ENCODE measurements at regions not wholly inside any gene's neighbourhood (a gene's known extent, or its start where the extent isn't known, plus 50 kb on each side); places are given as distances from the start of the nearest gene placed in this dataset.

DNA sequence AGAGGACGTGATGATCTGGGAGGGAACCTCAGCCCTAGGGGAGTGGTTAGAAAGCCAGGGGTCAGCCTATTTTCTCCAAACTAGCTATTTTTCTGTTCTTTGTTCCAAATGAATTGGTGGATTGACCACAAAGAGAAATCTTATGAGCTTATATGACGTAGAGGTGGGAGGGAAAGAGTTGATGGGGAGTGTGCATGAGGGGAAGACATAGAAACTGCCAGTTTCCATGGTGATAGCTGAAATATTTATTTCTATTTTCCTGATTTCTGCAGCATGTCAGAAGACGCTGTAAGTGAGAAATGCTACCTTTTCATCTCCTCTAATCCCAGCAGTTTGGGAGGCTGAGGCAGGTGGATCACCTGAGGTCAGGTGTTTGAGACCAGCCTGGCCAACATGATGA is 51.4 kb upstream of the CISTR start:
- no peak for DNase-seq

DNA sequence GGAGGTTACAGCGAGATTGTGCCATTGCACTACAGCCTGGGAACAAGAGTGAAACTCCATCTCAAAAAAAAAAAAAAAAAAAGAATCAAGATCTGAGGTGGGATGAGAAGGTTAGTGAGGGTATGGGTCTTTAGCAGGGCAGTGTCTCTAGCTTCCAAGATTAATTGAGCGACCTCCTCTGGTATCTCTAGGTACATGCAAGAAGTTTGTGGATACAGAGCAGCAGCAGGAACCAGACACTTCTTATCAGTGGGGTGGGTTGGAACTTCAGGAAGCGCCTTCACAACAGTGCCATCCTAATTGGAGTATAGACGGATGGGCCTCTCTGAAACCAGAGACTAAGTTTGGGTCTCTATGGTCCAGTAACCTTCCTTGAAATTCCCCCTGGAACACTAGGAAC is 51.9 kb upstream of the CISTR start:
- no peak for DNase-seq

DNA sequence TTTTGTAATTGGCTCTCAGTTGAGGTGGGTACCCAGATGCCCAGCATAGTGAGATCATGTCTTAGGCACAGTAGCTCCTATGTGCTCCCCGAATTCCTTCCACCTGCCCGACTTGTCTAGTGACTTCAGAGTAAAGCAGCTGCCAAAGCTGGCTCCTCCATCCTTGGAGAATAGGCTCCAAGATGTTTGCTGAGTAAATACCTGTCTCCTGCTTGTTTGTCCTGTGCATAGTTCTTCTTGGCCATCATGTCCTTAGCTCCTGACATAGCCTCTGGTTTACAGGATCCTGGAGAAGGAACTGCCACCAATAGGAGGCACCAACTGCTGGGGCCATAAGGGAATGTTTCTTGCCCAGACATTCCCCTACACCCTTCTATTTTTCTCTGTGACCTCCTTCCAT is 52.6 kb upstream of the CISTR start:
- no peak for DNase-seq

DNA sequence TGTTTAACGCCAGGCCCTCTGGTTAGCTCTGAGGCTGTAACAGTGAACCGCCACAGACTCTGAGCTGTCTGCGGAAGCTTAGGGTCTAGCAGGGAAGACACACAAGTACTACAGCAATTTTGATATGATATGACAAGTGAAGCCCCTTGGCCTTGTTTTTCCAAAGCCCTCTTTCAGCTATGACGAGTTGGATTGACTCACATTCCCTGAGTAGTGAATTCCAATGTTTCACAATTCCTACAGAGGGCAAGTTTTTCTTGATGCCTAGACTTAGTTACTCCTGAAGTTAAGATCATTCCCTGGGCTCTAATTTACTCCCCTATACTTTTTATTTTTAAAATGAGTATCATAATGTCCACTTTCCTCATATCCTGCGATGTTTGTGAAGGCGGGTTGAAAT is 53.3 kb upstream of the CISTR start:
- DNase-seq = no peak

GRCh38 chr12:53805791-53806190 is 54.0 kb upstream of the CISTR start:
- no peak for DNase-seq

GRCh38 chr12:53806721-53807120 is 54.9 kb upstream of the CISTR start:
- peak; percentile 99 for DNase-seq

GRCh38 chr12:53807322-53807860 is 55.6 kb upstream of the CISTR start:
- DNase-seq = no peak

GRCh38 chr12:53808023-53808705 is 56.4 kb upstream of the CISTR start:
- no peak for DNase-seq

DNA sequence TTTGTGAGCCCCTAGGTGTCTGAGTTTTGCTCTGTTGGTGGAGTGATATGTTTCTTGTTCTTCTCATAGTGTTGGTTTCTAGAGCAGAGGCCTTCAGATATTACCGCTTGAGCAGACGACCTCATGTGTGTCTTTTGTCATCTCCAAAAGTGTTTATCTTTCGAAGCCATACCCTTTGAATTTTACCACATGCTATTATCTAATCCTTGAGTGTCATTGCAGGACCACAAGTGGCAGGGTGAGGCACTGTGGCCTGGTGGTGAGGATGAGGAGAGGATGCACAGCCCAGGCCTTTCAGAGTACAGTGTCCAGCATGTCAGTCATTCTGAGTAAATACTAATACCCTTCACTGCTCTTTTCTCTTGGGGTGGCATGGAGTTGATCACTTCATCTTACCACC is 57.2 kb upstream of the CISTR start:
- no peak for DNase-seq

GRCh38 chr12:53810950-53811349 is 59.2 kb upstream of the CISTR start:
- DNase-seq = no peak

- no peak for DNase-seq
These were observed 59.8 kb upstream of the CISTR start for GRCh38 chr12:53811606-53812005.

DNA sequence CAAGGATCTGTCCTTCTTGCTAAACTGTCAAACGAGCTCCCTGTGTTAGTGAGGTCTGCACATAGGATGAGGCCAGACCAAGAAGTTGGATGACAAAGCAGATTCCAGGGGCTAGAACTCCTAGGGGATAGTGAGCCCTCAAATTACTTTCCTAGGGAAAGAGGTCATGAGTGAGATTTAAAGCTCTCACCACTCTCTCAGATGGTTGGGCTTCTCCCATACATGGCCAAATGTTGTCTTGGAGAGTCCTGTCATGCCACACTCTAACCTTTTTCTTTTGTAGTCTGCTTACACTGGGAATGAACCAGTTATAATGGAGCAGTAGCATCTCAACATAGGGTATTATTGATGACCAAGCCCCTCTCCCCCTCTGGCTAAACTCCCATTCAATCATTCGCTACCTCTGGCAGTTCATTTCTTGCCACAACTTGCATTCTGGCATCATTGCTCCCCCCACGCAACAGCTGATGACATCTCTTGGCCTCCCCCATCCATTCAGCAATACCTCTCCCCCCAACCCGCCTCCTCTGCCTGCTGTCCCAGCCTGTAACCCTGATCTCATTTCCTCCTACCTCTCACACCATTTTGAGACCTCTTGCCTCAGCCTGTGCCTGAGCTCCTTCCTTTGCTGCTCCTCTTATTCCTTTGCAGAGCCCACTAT is 64.7 kb upstream of the CISTR start:
- no peak for DNase-seq

DNA sequence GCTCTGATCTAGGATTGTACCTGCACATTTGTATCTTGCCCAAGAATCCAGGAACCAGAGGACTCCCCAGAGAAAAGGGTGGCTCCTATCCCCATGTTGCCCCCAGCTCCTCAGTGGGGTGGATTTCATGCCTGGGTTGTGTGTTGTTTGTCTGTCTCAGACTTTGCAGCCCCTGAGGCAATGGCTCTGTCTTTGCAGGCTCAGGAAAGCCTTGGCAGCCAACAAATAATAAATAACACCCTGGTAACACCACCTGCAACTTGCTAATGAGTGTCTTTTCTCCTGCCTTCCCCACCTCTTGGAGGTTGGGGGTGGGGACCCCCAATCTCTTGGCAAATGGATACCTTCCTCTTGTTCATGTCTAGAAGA is 65.2 kb upstream of the CISTR start:
- no peak for DNase-seq

GRCh38 chr12:53820514-53821306 is 68.9 kb upstream of the CISTR start:
- DNase-seq = peak; percentile 99

DNA sequence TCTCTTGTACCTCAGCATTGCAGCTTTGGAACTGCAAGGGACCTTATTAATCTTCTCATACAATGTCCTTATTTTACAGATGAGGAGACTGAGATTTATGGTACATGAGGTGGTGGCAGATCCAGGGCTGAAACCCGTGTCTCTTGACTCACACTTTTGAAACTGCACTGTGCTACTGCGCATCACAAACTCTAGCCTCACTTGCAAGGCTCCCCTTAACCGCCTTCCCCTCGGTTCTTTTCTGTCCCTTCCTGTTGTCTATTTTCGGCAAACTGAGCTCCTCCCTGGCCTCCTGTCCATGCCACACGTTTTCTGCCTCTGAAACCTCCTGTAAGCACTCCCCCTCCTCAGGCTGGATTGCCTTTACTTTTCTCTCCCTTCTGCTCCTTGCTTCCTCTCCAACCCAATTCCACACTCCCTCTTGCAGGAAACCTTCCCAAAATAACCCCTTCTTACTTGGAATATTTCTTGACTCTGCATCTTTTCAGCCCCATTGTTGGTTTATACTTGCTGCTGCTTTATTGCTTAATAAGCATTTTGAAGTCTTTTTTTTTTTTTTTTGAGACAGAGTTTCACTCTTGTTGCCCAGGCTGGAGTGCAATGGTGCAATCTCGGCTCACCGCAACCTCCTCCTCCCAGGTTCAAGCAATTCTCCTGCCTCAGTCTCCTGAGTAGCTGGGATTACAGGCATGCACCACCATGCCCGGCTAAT is 72.4 kb upstream of the CISTR start:
- no peak for DNase-seq

GRCh38 chr12:53825246-53826081 is 73.7 kb upstream of the CISTR start:
- peak; percentile 100 for DNase-seq

DNA sequence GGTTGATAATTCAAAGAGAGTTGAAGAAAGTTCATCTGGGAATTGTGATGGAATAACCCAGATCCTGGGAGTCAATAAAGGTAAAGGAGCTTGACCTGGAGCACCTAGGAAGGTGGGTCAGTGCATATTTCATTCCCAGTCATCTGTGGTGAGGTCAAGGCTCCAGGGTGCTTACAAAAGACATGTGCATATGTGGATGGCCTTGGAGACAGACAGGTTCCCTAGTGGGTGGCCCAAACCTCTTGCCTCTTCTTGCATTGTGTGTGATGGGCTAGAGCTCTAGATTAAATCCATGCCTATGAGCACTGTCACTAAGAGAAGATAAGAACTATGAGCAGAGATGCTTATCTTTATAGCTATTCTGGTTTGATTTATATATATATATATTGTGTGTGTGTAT is 75.5 kb upstream of the CISTR start:
- DNase-seq = no peak

DNA sequence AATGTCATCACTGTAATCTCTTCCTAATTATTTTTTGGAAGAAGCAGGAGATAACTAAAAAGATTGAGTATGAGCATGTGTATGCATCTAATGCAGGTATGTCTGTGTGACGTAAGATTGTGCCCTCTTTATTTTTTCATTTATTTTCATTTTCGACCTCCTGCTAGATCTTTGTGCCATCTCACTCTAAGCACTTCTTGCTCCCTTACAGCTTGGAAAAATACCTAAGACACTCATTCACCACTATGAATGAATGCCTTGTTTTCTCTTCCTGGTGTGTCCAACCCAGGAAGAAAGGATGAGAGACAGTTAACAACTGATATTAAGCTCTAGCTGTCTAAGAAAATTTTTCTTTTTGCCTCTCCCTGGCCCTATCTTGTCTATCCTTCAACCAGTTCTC is 76.8 kb upstream of the CISTR start:
- no peak for DNase-seq

DNA sequence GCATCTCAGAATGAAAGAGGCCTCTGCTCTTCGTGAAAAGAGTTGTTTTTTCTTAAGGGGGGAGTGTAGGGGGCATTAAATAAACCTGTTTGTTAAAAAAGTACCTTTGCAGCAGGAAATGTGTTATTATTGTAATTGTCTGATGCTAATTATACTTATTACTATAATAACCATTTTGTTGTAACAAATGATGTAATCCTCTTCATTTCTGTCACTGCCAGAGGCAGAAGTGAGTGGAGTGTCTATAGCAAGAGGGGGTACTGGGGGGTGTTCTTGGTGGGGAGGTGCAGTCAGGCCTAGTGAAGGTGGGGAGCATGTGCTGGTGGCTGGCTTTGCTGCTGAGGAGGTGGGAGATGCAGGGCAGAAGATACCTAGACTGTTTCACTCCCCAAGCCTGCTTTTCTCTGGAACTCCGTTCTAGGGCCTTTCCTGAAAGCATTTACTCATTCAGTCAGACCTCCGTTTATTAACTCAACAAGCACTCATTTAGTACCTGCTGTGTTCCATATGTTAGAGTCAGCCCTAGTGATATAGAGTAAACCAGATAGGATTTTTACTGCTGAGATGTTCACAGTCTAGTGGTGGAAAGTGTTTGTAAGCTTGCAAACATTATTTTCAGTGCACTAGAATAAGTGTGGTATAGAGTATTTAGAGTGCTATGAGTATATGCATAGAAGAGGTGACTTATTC is 77.5 kb upstream of the CISTR start:
- no peak for DNase-seq

DNA sequence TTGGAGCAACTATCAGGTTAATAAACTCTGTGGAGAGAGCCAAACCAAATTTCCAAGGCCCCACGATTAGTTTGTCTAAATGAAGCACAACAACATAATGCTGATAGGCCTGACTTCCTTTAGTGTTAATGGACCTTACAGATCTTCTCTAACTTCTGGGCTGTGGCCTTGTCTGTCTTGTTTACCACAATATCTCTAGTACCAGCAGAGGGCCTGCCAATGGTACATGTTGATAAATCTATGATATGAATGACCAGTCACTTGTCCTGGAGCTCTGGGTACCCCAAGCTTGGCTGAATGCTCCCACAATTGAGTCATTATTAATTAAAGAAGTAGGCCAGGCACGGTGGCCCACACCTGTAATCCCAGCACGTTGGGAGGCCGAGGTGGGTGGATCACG is 78.9 kb upstream of the CISTR start:
- no peak for DNase-seq

- no peak for DNase-seq
These were observed 84.4 kb upstream of the CISTR start for GRCh38 chr12:53836119-53836655.
